HCT116 (cell line): ENCODE measurements at regions not wholly inside any gene's neighbourhood (a gene's known extent, or its start where the extent isn't known, plus 50 kb on each side); places are given as distances from the start of the nearest gene placed in this dataset.

ENCODE experiments used
- ATAC-seq: fragments of 200-7000 bp; cut with Tn5 transposase; 2 replicates; pipeline ENCODE4 v1.9.1; 2020; ENCODE audit warnings: mild to moderate bottlenecking, moderate library complexity
- BruUV-seq: library from RNA; stranded (reverse); fragments of 400-500 nt; replicated peaks from 2 replicates; lab custom pipeline; 2021; lab: Mats Ljungman, UMichigan
- CTCF ChIA-PET: fragments of 300-600 bp; sonication (Branson Sonifier 250); formaldehyde crosslinking; loops from one replicate; lab custom pipeline; 2021; ENCODE audit warnings: antibody characterized with exemption; lab: Charles Lee
- POLR2A ChIA-PET: fragments of 300-600, 350-600 bp; sonication (Branson Sonifier 250); formaldehyde crosslinking; loops from one replicate; lab custom pipeline; 2021; ENCODE audit warnings: antibody characterized with exemption; lab: Charles Lee
- RAD21 ChIA-PET, 2 experiments: fragments of 300-600 bp; sonication (Branson Sonifier 250); formaldehyde crosslinking; loops; one replicate each; lab custom pipeline; 2023; ENCODE audit warnings: low total read pairs in 2 of 2; ENCODE audit not compliant: uncharacterized antibody in 2 of 2, unreplicated experiment in 2 of 2, low non-redundant PET in 1 of 2; lab: Charles Lee
- DNase-seq: peaks from one replicate; pipeline ENCODE4 v3.0.0-alpha.2; 2010; ENCODE audit warnings: low read depth, low spot score
- H2AFZ ChIP-seq: fragments of 200-600 bp; shearing (Covaris generic), sonication (generic); 2 replicates; pipeline ENCODE4 v1.6.1; 2017; ENCODE audit warnings: low read depth, mixed run types, mixed read lengths, antibody characterized with exemption, low read length; ENCODE audit not compliant: poor library complexity, severe bottlenecking
- H3K27ac ChIP-seq: 2 replicates; pipeline ENCODE4 v1.5.1; 2012; ENCODE audit warnings: low read depth, low read length
- H3K27me3 ChIP-seq: fragments of 200-600 bp; sonication (generic); 2 replicates; pipeline ENCODE4 v1.6.1; 2016; ENCODE audit warnings: mixed run types, low read length, mixed read lengths; ENCODE audit not compliant: insufficient read depth
- H3K36me3 ChIP-seq, 2 experiments: fragments of 200-500 bp in 1 of 2; fragments of 200-600 bp in 1 of 2; sonication (Bioruptor generic) in 1 of 2; sonication (generic) in 1 of 2; 2 replicates each; pipeline versions ENCODE4 v1.5.1 to v1.6.1; 2014 to 2016; ENCODE audit warnings: low read length in 2 of 2, inconsistent platforms in 1 of 2, mixed read lengths in 1 of 2, mixed run types in 1 of 2; ENCODE audit not compliant: insufficient read depth in 2 of 2, control insufficient read depth in 1 of 2
- H3K4me1 ChIP-seq, 2 experiments: fragments of 200-600 bp in 1 of 2; sonication (generic) in 1 of 2; 2 replicates each; pipeline versions ENCODE4 v1.5.1 to v1.6.1; 2012 to 2017; ENCODE audit warnings: low read length in 2 of 2, inconsistent platforms in 1 of 2, mild to moderate bottlenecking in 1 of 2, mixed read lengths in 1 of 2, mixed run types in 1 of 2, moderate library complexity in 1 of 2; ENCODE audit not compliant: insufficient read depth in 2 of 2, control insufficient read depth in 1 of 2
- H3K4me2 ChIP-seq: fragments of 200-600 bp; sonication (generic); 2 replicates; pipeline ENCODE4 v1.6.1; 2017; ENCODE audit warnings: mixed run types, low read length, mixed read lengths
- H3K4me3 ChIP-seq, 2 experiments: fragments of 200-600 bp in 1 of 2; sonication (generic) in 1 of 2; replicated peaks in 1 of 2; 2 replicates each; pipeline ENCODE4 v1.5.1; 2011 to 2016; ENCODE audit warnings: low read length in 2 of 2, control low read depth in 1 of 2, low read depth in 1 of 2, mild to moderate bottlenecking in 1 of 2, mixed read lengths in 1 of 2, mixed run types in 1 of 2
- H3K79me2 ChIP-seq: fragments of 200-600 bp; sonication (generic); 2 replicates; pipeline ENCODE4 v1.6.1; 2017; ENCODE audit warnings: mild to moderate bottlenecking, mixed run types, low read length, moderate library complexity, mixed read lengths; ENCODE audit not compliant: insufficient read depth
- H3K9ac ChIP-seq: fragments of 200-600 bp; sonication (generic); 2 replicates; pipeline ENCODE4 v1.6.1; 2016; ENCODE audit warnings: low read length, mixed read lengths
- H3K9me2 ChIP-seq: fragments of 200-600 bp; sonication (generic), shearing (Covaris generic); 2 replicates; pipeline ENCODE4 v1.6.1; 2017; ENCODE audit warnings: mixed run types, mild to moderate bottlenecking, moderate library complexity; ENCODE audit not compliant: insufficient read depth
- H3K9me3 ChIP-seq, 2 experiments: fragments of 200-500 bp in 1 of 2; fragments of 200-600 bp in 1 of 2; sonication (Bioruptor generic) in 1 of 2; sonication (generic) in 1 of 2; 2 replicates each; pipeline ENCODE4 v1.6.1; 2014 to 2017; ENCODE audit warnings: low read length in 2 of 2, mixed read lengths in 2 of 2, inconsistent platforms in 1 of 2, low read depth in 1 of 2, mild to moderate bottlenecking in 1 of 2, mixed run types in 1 of 2, moderate library complexity in 1 of 2; ENCODE audit not compliant: control insufficient read depth in 1 of 2, insufficient read depth in 1 of 2
- H4K20me1 ChIP-seq: fragments of 200-600 bp; sonication (generic), shearing (Covaris generic); 2 replicates; pipeline ENCODE4 v1.6.1; 2017; ENCODE audit warnings: mixed run types, mild to moderate bottlenecking, moderate library complexity; ENCODE audit not compliant: insufficient read depth
- CBX3 ChIP-seq: IDR thresholded peaks from 2 replicates; pipeline ENCODE4 v1.6.1; 2012; ENCODE audit warnings: low read depth
- CTCF ChIP-seq, 3 experiments: fragments of 200-600 bp in 1 of 3; sonication (generic) in 1 of 3; IDR thresholded peaks in 2 of 3; conservative IDR thresholded peaks in 1 of 3; 2 replicates each; pipeline ENCODE4 v1.5.1; 2012 to 2017; ENCODE audit warnings: low read depth in 2 of 3, low read length in 2 of 3, antibody characterized with exemption in 1 of 3, borderline replicate concordance in 1 of 3, control low read depth in 1 of 3, mild to moderate bottlenecking in 1 of 3, mixed read lengths in 1 of 3, mixed run types in 1 of 3, moderate library complexity in 1 of 3; ENCODE audit not compliant: insufficient read depth in 1 of 3
- EGR1 ChIP-seq: IDR thresholded peaks from 2 replicates; pipeline ENCODE4 v1.6.1; 2012; ENCODE audit warnings: low read depth
- ELF1 ChIP-seq: IDR thresholded peaks from 2 replicates; pipeline ENCODE4 v1.6.1; 2012; ENCODE audit warnings: low read depth, borderline replicate concordance
- EZH2 ChIP-seq: fragments of 200-600 bp; sonication (generic); IDR thresholded peaks from 2 replicates; pipeline ENCODE4 v1.6.1; 2017; ENCODE audit warnings: antibody characterized with exemption, mixed run types
- EZH2phosphoT487 ChIP-seq: fragments of 200-600 bp; IDR thresholded peaks from 2 replicates; pipeline ENCODE4 v1.6.1; 2018; ENCODE audit warnings: antibody characterized with exemption, borderline replicate concordance
- FOSL1 ChIP-seq: IDR thresholded peaks from 2 replicates; pipeline ENCODE4 v1.6.1; 2012; ENCODE audit warnings: low read depth
- JUND ChIP-seq: IDR thresholded peaks from 2 replicates; pipeline ENCODE4 v1.6.1; 2012
- RAD21 ChIP-seq: IDR thresholded peaks from 2 replicates; pipeline ENCODE4 v1.6.1; 2012; ENCODE audit warnings: low read depth, mild to moderate bottlenecking
- SRF ChIP-seq: IDR thresholded peaks from 2 replicates; pipeline ENCODE4 v1.6.1; 2012; ENCODE audit warnings: low read depth
- TCF7L2 ChIP-seq: IDR thresholded peaks from 2 replicates; pipeline ENCODE4 v1.7.0; 2011; ENCODE audit warnings: borderline replicate concordance, inconsistent platforms; ENCODE audit not compliant: insufficient read depth, insufficient read length; ENCODE audit errors: extremely low read depth
- ZBTB33 ChIP-seq: IDR thresholded peaks from 2 replicates; pipeline ENCODE4 v1.6.1; 2011; ENCODE audit warnings: mild to moderate bottlenecking, low read length, moderate library complexity; ENCODE audit not compliant: insufficient replicate concordance; ENCODE audit errors: extremely low read depth
- ZFX ChIP-seq: fragments of 450-650 bp; IDR thresholded peaks from 2 replicates; pipeline ENCODE4 v1.6.1; 2017
- ZNF274 ChIP-seq: fragments of 200-500 bp; sonication (Bioruptor generic); IDR thresholded peaks from 2 replicates; pipeline ENCODE4 v1.6.1; 2014; ENCODE audit warnings: mild to moderate bottlenecking, low read depth, low read length, inconsistent platforms
- intact Hi-C: fragments of 100-400 bp; cut with micrococcal nuclease; formaldehyde crosslinking; loops from 2 replicates; pipeline ENCODE4 v1.10.0; 2022
- TF ChIP-seq, protein P1 (sequence below): IDR thresholded peaks from 2 replicates; pipeline ENCODE4 v1.6.1; 2012
- TF ChIP-seq, protein P2 (sequence below): IDR thresholded peaks from 2 replicates; pipeline ENCODE4 v1.6.1; 2012

DNA sequence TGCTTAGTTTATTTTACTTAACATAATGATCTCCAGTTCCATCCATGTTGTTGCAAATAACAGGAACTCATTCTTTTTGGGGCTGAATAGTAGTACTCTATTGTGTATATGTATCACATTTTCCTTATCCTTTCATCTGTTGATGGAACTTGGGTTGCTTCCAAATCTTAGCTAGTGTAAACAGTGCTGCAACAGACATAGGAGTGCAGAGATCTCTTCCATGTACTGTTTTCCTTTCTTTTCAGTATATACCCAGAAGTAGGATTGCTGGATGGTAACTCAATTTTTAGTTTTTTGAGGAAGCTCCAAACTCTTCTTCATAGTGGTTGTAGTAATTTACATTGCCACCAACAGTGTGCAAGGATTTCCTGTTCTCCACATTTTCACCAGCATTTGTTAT is 138.8 kb upstream of the POC5 start:
- TF ChIP-seq EZH2 (no peak), ZNF274 (no peak), ZBTB33 (no peak), EGR1 (no peak), ZFX (no peak), SRF (no peak), EZH2phosphoT487 (no peak), FOSL1 (no peak), JUND (no peak), CBX3 (no peak), CTCF (IDR thresholded peaks at IDR 0.05 in 2 of 3, conservative IDR thresholded peaks at IDR 0.05 in 1 of 3; ENCODE audit: borderline replicate concordance in 1 of 3, insufficient read depth in 1 of 3, low read depth in 2 of 3, low read length in 2 of 3) (no peak), TCF7L2 (no peak), RAD21 (no peak), ELF1 (no peak)
- TF ChIP-seq, protein P1, sequence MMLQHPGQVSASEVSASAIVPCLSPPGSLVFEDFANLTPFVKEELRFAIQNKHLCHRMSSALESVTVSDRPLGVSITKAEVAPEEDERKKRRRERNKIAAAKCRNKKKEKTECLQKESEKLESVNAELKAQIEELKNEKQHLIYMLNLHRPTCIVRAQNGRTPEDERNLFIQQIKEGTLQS = no peak
- TF ChIP-seq, protein P2, sequence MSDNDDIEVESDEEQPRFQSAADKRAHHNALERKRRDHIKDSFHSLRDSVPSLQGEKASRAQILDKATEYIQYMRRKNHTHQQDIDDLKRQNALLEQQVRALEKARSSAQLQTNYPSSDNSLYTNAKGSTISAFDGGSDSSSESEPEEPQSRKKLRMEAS = no peak
- Histone ChIP-seq H3K4me2 (no peak overlapping the region), H3K4me3 (no peak overlapping the region), H3K27ac (no peak overlapping the region), H4K20me1 (no peaks in the 10 kb centered on the region), H3K9me2 (peaks cover 4% of the 10 kb centered on the region; the same call in 1 of the 2 replicates), H3K4me1 (no peaks in the 10 kb centered on the region), H3K27me3 (peaks cover 11% of the 10 kb centered on the region), H2AFZ (no peak overlapping the region), H3K36me3 (no peaks in the 10 kb centered on the region), H3K9me3 (no peaks in the 10 kb centered on the region), H3K9ac (no peak overlapping the region), H3K79me2 (no peaks in the 10 kb centered on the region)
- POLR2A ChIA-PET = no interaction called here
- no peak for ATAC-seq
- RAD21 ChIA-PET = no interaction called here
- CTCF ChIA-PET = no interaction called here
- intact Hi-C loops = no loop called here
- DNase-seq = no peak
- no TSS peak for BruUV-seq
